ENCODE measurements at regions not wholly inside any gene's neighbourhood (a gene's known extent, or its start where the extent isn't known, plus 50 kb on each side); places are given as distances from the start of the nearest gene placed in this dataset.

DNA sequence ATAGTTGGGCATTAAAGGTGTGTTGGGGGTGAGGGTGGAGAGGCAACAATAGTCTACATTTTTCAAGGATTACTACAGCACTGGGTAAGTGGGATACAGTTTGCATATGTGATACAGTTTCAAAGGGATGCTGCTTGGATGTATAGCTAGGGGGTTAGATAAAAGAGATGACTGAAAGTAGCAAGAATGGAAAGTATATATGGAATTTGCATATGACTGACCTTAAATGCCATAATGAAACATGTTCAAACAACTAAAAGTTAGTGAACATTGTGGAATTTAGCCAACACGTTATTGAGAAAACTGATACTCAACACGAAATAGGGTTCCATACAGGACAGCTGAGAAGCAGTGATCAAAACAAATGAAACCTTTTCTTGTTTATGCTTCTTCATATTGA lies 124.8 kb upstream of the CHRM3 start:
- POLR2A ChIA-PET, result interaction anchor here (0.6 kb wide), 1 partner anchor 258 kb away, joined by 10 read pairs; no protein-coding TSS in a partner anchor
- Histone ChIP-seq H3K4me3 (ENCODE audit: low read depth, low read length) (no peak overlapping the region), H3K36me3 (ENCODE audit: control insufficient read depth in 2 of 2, insufficient read depth in 1 of 2, low read length in 2 of 2) (no peaks in the 10 kb centered on the region), H3K4me1 (ENCODE audit: control insufficient read depth, insufficient read depth, low read length) (no peaks in the 10 kb centered on the region), H3K9me3 (ENCODE audit: control insufficient read depth, insufficient read depth, low read depth, low read length) (no peaks in the 10 kb centered on the region), H3K27ac (ENCODE audit: extremely low read depth, low read depth, low read length) (no peak overlapping the region)
- TF ChIP-seq ZNF610 (tag by site-specific recombination; IDR thresholded peaks at IDR 0.05; ENCODE audit: borderline replicate concordance) (no peak), GFI1B (tag by site-specific recombination; IDR thresholded peaks at IDR 0.05) (no peak), ZNF10 (tag by site-specific recombination; IDR thresholded peaks at IDR 0.05) (no peak), ZNF558 (tag by site-specific recombination; IDR thresholded peaks at IDR 0.05) (no peak), ZNF596 (tag by site-specific recombination; IDR thresholded peaks at IDR 0.05) (no peak), ZNF701 (tag by site-specific recombination; IDR thresholded peaks at IDR 0.05) (no peak)
- CTCF ChIA-PET, result interaction anchor here (0.6 kb wide), 3 partner anchors 298 to 1432 kb away, joined by 3 to 5 read pairs (median 3); no protein-coding TSS in a partner anchor

DNA sequence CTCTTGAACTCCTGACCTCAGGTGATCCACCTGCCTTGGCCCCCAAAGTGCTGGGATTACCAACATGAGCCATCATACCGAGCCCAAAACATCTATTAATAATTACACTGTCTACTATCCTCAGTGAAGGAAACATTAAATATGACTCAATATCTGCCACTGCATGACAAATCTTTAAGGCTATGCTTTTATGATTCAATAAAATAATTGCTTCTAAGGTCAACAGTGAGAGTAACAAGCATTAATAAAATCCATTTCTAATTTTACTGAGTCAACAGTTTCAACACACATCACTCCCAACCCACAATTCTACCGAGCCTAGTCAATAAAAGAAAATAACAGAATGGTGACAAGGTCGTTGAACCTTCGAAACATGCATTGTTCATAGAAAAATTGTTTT lies 125.5 kb upstream of the CHRM3 start:
- H3K27ac ChIP-seq (ENCODE audit: extremely low read depth, low read depth, low read length), result no peak overlapping the region
- CTCF ChIA-PET, result interaction anchor here (0.6 kb wide), 2 partner anchors 889 to 1432 kb away, joined by 3 to 5 read pairs; no protein-coding TSS in a partner anchor
- TF ChIP-seq TCF7L2 (IDR thresholded peaks at IDR 0.05; ENCODE audit: borderline replicate concordance, low read depth, low read length), result no peak
- no peak for TF ChIP-seq ZNF10 (tag by site-specific recombination; IDR thresholded peaks at IDR 0.05)
- no peak for TF ChIP-seq IKZF3 (tag by site-specific recombination; IDR thresholded peaks at IDR 0.05)
- TF ChIP-seq ZNF394 (tag by site-specific recombination; IDR thresholded peaks at IDR 0.05; ENCODE audit: borderline replicate concordance), result no peak
- TF ChIP-seq, protein P1, sequence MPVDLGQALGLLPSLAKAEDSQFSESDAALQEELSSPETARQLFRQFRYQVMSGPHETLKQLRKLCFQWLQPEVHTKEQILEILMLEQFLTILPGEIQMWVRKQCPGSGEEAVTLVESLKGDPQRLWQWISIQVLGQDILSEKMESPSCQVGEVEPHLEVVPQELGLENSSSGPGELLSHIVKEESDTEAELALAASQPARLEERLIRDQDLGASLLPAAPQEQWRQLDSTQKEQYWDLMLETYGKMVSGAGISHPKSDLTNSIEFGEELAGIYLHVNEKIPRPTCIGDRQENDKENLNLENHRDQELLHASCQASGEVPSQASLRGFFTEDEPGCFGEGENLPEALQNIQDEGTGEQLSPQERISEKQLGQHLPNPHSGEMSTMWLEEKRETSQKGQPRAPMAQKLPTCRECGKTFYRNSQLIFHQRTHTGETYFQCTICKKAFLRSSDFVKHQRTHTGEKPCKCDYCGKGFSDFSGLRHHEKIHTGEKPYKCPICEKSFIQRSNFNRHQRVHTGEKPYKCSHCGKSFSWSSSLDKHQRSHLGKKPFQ (tag by site-specific recombination; IDR thresholded peaks at IDR 0.05), result no peak
- TF ChIP-seq, protein P2, sequence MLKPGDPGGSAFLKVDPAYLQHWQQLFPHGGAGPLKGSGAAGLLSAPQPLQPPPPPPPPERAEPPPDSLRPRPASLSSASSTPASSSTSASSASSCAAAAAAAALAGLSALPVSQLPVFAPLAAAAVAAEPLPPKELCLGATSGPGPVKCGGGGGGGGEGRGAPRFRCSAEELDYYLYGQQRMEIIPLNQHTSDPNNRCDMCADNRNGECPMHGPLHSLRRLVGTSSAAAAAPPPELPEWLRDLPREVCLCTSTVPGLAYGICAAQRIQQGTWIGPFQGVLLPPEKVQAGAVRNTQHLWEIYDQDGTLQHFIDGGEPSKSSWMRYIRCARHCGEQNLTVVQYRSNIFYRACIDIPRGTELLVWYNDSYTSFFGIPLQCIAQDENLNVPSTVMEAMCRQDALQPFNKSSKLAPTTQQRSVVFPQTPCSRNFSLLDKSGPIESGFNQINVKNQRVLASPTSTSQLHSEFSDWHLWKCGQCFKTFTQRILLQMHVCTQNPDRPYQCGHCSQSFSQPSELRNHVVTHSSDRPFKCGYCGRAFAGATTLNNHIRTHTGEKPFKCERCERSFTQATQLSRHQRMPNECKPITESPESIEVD (tag by site-specific recombination; IDR thresholded peaks at IDR 0.05), result no peak
- no peak for TF ChIP-seq ZNF175 (tag by site-specific recombination; IDR thresholded peaks at IDR 0.05)
- TF ChIP-seq, protein P3, sequence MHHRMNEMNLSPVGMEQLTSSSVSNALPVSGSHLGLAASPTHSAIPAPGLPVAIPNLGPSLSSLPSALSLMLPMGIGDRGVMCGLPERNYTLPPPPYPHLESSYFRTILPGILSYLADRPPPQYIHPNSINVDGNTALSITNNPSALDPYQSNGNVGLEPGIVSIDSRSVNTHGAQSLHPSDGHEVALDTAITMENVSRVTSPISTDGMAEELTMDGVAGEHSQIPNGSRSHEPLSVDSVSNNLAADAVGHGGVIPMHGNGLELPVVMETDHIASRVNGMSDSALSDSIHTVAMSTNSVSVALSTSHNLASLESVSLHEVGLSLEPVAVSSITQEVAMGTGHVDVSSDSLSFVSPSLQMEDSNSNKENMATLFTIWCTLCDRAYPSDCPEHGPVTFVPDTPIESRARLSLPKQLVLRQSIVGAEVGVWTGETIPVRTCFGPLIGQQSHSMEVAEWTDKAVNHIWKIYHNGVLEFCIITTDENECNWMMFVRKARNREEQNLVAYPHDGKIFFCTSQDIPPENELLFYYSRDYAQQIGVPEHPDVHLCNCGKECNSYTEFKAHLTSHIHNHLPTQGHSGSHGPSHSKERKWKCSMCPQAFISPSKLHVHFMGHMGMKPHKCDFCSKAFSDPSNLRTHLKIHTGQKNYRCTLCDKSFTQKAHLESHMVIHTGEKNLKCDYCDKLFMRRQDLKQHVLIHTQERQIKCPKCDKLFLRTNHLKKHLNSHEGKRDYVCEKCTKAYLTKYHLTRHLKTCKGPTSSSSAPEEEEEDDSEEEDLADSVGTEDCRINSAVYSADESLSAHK (tag by site-specific recombination; IDR thresholded peaks at IDR 0.05), result no peak
- TF ChIP-seq, protein P4, sequence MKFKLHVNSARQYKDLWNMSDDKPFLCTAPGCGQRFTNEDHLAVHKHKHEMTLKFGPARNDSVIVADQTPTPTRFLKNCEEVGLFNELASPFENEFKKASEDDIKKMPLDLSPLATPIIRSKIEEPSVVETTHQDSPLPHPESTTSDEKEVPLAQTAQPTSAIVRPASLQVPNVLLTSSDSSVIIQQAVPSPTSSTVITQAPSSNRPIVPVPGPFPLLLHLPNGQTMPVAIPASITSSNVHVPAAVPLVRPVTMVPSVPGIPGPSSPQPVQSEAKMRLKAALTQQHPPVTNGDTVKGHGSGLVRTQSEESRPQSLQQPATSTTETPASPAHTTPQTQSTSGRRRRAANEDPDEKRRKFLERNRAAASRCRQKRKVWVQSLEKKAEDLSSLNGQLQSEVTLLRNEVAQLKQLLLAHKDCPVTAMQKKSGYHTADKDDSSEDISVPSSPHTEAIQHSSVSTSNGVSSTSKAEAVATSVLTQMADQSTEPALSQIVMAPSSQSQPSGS (tag by site-specific recombination; IDR thresholded peaks at IDR 0.05; ENCODE audit: low read depth), result no peak
- TF ChIP-seq, protein P5, sequence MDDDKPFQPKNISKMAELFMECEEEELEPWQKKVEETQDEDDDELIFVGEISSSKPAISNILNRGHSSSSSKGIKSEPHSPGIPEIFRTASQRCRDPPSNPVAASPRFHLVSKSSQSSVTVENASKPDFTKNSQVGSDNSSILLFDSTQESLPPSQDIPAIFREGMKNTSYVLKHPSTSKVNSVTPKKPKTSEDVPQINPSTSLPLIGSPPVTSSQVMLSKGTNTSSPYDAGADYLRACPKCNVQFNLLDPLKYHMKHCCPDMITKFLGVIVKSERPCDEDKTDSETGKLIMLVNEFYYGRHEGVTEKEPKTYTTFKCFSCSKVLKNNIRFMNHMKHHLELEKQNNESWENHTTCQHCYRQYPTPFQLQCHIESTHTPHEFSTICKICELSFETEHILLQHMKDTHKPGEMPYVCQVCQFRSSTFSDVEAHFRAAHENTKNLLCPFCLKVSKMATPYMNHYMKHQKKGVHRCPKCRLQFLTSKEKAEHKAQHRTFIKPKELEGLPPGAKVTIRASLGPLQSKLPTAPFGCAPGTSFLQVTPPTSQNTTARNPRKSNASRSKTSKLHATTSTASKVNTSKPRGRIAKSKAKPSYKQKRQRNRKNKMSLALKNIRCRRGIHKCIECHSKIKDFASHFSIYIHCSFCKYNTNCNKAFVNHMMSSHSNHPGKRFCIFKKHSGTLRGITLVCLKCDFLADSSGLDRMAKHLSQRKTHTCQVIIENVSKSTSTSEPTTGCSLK (tag by site-specific recombination; IDR thresholded peaks at IDR 0.05), result no peak
- no peak for TF ChIP-seq KLF10 (tag by site-specific recombination; IDR thresholded peaks at IDR 0.05)
- no peak for TF ChIP-seq ZNF701 (tag by site-specific recombination; IDR thresholded peaks at IDR 0.05)
- TF ChIP-seq ZNF202 (tag by site-specific recombination; IDR thresholded peaks at IDR 0.05; ENCODE audit: borderline replicate concordance), result no peak
- no peak for TF ChIP-seq ZNF112 (tag by site-specific recombination; IDR thresholded peaks at IDR 0.05)
- TF ChIP-seq MEIS1 (CRISPR knock-in tag; IDR thresholded peaks at IDR 0.05; ENCODE audit: borderline replicate concordance), result no peak
- TF ChIP-seq ZNF174 (tag by site-specific recombination; IDR thresholded peaks at IDR 0.05), result no peak
- no peak for TF ChIP-seq ZNF114 (tag by site-specific recombination; IDR thresholded peaks at IDR 0.05)
- no peak for TF ChIP-seq ZNF747 (tag by site-specific recombination; IDR thresholded peaks at IDR 0.05)
- TF ChIP-seq ZXDB (tag by site-specific recombination; IDR thresholded peaks at IDR 0.05), result no peak
- no peak for TF ChIP-seq ZNF549 (tag by site-specific recombination; IDR thresholded peaks at IDR 0.05)
- H3K4me1 ChIP-seq (ENCODE audit: control insufficient read depth, insufficient read depth, low read length), result no peaks in the 10 kb centered on the region
- H3K36me3 ChIP-seq (ENCODE audit: control insufficient read depth in 2 of 2, insufficient read depth in 1 of 2, low read length in 2 of 2), result no peaks in the 10 kb centered on the region
- no peak overlapping the region for H3K4me3 ChIP-seq (ENCODE audit: low read depth, low read length)
- H3K9me3 ChIP-seq (ENCODE audit: control insufficient read depth, insufficient read depth, low read depth, low read length), result no peaks in the 10 kb centered on the region
- POLR2A ChIA-PET, result no interaction called here
